Activated T-helper 2 cell treated with anti-CD3 and anti-CD28 coated beads, Interferon-gamma antibody, Interleukin-2, Interleukin-4, amounts not matched to agents 10 μg/mL and 5 μg/mL and 100 μg/mL, durations not matched to agents 14 hours and 24 hours and 36 hours (primary cell): ENCODE measurements at regions not wholly inside any gene's neighbourhood (a gene's known extent, or its start where the extent isn't known, plus 50 kb on each side); places are given as distances from the start of the nearest gene placed in this dataset.

ENCODE experiments used
- DNase-seq: peaks from one replicate; pipeline ENCODE4 v3.0.0; 2021; ENCODE audit warnings: low spot score
- H3K27ac Mint-ChIP-seq: one replicate; pipeline ENCODE4 v1.8.0; 2021; ENCODE audit warnings: mixed read lengths
- H3K27me3 Mint-ChIP-seq: one replicate; pipeline ENCODE4 v1.8.0; 2021; ENCODE audit warnings: low read depth, mixed read lengths
- H3K36me3 Mint-ChIP-seq: one replicate; pipeline ENCODE4 v1.8.0; 2021; ENCODE audit warnings: low read depth, mixed read lengths
- H3K4me1 Mint-ChIP-seq: one replicate; pipeline ENCODE4 v1.8.0; 2021; ENCODE audit warnings: low read depth, mixed read lengths
- H3K4me3 Mint-ChIP-seq: one replicate; pipeline ENCODE4 v1.8.0; 2021; ENCODE audit warnings: low read depth, mild to moderate bottlenecking, moderate library complexity, mixed read lengths
- H3K9me3 Mint-ChIP-seq: one replicate; pipeline ENCODE4 v1.8.0; 2021; ENCODE audit warnings: mixed read lengths
- intact Hi-C: fragments of 100-400 bp; cut with micrococcal nuclease; formaldehyde crosslinking; loops from one replicate; pipeline ENCODE4 v1.15.1; 2023

DNA sequence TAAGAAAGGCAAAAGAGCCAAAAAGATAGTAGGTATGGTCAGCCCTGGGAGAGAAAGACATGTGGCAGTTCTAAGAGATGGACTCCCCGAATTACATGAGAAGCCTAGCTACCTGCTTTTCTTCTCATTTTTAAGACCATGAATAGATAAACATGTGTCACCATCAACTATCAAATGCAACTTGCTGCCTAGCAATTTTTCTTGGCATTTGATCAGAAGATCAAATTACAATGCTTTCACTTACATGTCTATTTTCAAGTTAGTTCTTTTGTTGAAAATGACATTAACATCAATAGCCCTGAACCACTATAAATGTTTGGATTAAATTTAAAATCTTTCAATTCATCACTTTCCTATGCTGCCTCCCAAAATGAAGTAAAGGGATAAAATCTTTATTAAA is 212.3 kb downstream of the HHIPL2 start:
- Mint-ChIP-seq H3K4me1 (no peaks in the 10 kb centered on the region), H3K4me3 (no peak overlapping the region), H3K36me3 (no peaks in the 10 kb centered on the region), H3K27ac (no peak overlapping the region), H3K9me3 (no peaks in the 10 kb centered on the region), H3K27me3 (no peaks in the 10 kb centered on the region)
- no peak for DNase-seq
- intact Hi-C loops = no loop called here

DNA sequence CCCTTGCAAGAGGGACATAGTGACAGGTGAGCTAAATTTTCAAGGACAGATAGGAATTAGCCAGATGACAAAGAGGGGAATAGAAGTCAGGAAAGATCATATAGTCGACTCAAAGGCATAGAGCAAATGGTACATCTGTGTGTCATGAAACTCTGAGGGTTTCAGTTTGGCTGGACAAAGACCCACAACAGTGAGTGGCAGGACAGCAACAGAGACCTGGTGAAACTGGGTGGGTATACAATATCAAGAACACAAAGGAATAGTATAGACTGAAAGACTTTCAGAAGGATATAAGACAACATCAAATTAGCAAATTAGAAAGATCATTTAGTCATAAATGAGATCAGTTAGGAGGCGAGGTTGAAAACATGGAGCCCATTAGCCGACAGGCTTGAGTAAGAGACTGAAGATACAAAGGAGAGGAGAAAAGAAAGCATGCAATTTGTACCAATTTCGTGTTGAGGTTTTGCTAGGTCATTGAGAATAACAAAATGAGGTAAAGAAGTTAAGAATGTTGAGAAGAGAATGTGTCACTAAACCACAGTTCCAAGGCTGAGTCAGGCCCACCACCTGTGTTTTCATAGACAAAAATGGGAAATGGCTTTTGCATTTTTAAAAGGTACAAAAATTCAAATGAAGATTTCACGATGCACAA is 213.8 kb downstream of the HHIPL2 start:
- Mint-ChIP-seq H3K4me1 (no peaks in the 10 kb centered on the region), H3K27ac (no peak overlapping the region), H3K36me3 (no peaks in the 10 kb centered on the region), H3K4me3 (no peak overlapping the region), H3K9me3 (no peaks in the 10 kb centered on the region), H3K27me3 (no peaks in the 10 kb centered on the region)
- no peak for DNase-seq
- intact Hi-C loops = no loop called here

DNA sequence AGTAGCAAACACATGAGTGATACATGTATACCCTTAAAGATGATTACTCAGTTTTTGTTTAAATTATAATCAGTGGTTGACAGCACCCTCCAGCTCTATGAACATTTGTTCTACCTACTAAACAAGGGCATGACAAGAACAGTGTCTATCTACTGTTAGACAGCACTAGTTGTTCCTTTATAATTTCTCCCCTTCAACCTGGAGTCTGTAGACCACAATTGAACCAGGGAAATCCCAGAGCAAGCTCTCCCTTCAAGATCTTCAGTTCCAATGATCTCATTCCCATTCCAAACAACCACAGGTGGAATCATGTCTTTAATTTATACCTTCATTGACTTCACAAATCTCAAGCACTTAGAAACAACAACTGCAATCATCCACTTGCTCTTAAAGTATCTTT is 216.1 kb downstream of the HHIPL2 start:
- DNase-seq = no peak
- Mint-ChIP-seq H3K4me3 (no peak overlapping the region), H3K4me1 (no peaks in the 10 kb centered on the region), H3K27me3 (peaks cover 5% of the 10 kb centered on the region), H3K27ac (no peak overlapping the region), H3K9me3 (no peaks in the 10 kb centered on the region), H3K36me3 (no peaks in the 10 kb centered on the region)
- intact Hi-C loops = no loop called here

DNA sequence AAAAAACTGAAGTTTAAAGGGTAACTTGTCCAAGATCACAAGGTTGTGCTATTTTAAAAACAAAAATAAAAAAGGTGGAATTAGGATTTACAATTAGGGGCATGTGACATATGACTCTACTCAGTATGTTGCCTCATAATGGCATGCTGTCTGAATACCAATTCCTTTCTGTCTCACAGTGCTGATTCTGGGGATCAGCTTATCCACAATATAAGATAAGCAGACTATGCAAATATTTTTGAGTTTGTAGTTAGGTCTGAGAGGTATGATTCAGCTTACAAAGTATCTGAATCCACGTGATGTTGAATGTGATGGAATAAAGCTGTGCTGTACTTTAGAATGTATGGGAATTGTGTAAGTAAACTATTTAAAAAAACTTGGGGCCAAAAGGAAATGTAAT is 216.6 kb downstream of the HHIPL2 start:
- H3K27me3 Mint-ChIP-seq = peaks cover 5% of the 10 kb centered on the region
- no peak for DNase-seq
- intact Hi-C loops = no loop called here
- H3K27ac Mint-ChIP-seq = no peak overlapping the region
- no peaks in the 10 kb centered on the region for H3K36me3 Mint-ChIP-seq
- H3K4me1 Mint-ChIP-seq = no peaks in the 10 kb centered on the region
- H3K4me3 Mint-ChIP-seq = no peak overlapping the region
- H3K9me3 Mint-ChIP-seq = no peaks in the 10 kb centered on the region

DNA sequence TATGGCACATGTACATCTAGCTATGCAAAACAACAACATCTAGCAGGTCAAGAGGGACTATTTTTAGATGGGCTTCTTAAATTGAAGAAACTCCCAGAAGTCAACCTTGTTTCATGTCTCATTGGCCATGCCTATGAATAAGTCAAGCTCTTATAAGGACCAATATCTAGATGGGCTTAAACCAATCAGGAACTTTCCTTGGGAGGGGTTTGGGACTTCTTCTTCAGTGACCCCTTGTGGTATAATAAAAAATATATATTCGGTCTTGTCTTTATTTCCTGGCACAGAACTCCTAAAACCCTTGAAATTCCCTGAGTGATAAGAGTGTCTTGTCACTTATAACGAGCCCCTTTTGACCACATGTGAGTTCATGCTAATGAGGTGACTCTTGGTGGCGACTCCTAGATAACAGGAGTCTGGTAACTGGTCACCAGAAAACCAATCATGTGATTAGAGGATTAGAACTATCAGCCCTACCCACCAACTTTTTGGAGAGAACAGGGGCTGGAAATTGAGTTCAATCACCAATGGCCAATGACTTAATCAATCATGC is 218.3 kb downstream of the HHIPL2 start:
- Mint-ChIP-seq H3K4me1 (no peaks in the 10 kb centered on the region), H3K27me3 (peaks cover 5% of the 10 kb centered on the region), H3K27ac (no peak overlapping the region), H3K36me3 (no peaks in the 10 kb centered on the region), H3K4me3 (no peak overlapping the region), H3K9me3 (no peaks in the 10 kb centered on the region)
- intact Hi-C loops = no loop called here
- no peak for DNase-seq

DNA sequence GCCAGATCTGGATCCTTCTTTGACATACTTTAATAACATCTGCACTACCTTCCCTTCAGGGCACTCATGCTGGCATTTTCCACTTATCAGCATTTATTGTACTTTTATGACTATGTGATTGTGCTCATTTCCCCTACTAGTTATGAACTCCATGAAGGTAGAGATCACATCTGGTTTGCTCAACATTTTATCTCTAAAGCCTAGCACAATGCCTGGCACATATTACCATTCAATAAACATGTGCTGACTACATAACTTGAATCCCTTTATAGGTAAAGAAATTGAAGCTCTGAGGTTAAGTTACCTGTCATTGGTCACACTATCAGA is 221.2 kb downstream of the HHIPL2 start:
- Mint-ChIP-seq H3K4me3 (no peak overlapping the region), H3K9me3 (no peaks in the 10 kb centered on the region), H3K36me3 (no peaks in the 10 kb centered on the region), H3K27ac (no peak overlapping the region), H3K27me3 (peaks cover 5% of the 10 kb centered on the region), H3K4me1 (no peaks in the 10 kb centered on the region)
- no peak for DNase-seq
- intact Hi-C loops = no loop called here

DNA sequence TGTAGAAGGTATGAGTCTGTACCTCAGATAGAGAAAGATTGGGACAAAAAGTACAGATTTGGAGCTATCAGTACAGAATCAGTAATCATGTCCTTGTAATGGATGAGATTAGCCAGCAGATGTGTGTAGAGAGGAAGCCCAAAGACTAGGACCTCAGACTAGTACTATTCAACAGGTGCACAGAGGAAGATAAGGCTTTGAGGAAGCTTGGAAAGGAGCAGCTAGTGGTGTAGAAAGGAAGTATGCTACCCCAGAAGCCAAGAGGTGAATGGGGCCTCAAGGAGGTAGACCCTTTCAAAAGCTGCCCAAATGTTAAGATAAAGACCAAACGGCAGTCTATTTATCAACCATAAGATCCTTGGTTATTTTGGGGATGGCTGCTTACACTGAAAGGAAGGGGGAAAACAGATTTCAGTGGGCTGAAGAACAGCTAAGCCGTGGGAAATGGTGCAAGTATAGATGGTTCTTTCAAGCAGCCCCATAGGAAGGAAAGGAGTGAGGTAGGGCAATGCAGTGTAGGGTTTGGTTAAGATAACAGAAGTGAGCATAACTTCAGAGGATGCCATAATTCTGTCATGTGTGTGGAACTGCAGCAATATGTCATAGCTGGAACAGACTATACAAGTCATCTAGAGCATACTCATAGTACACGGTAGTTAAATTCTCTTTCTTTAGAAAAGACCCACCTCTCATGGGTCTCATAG is 221.7 kb downstream of the HHIPL2 start:
- no peak for DNase-seq
- H3K4me1 Mint-ChIP-seq = no peaks in the 10 kb centered on the region
- no peaks in the 10 kb centered on the region for H3K36me3 Mint-ChIP-seq
- H3K27ac Mint-ChIP-seq = no peak overlapping the region
- H3K27me3 Mint-ChIP-seq = peaks cover 5% of the 10 kb centered on the region
- no peak overlapping the region for H3K4me3 Mint-ChIP-seq
- intact Hi-C loops = no loop called here
- H3K9me3 Mint-ChIP-seq = no peaks in the 10 kb centered on the region

DNA sequence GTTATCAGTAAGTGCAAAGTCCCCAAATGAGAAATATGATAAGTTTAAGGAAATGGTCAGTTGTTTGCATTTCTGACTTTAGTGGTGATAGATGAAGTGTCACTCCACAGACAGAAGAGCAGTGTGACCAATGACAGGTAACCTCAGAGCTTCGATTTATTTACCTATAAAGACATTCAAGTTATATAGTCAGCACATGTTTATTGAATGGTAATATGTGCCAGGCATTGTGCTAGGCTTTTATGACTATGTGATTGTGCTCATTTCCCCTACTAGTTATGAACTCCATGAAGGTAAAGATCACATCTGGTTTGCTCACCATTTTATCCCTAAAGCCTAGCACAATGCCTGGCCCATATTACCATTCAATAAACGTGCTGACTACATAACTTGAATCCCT is 222.4 kb downstream of the HHIPL2 start:
- Mint-ChIP-seq H3K27me3 (peaks cover 5% of the 10 kb centered on the region), H3K9me3 (no peaks in the 10 kb centered on the region), H3K27ac (no peak overlapping the region), H3K36me3 (no peaks in the 10 kb centered on the region), H3K4me1 (no peaks in the 10 kb centered on the region), H3K4me3 (no peak overlapping the region)
- intact Hi-C loops = no loop called here
- DNase-seq = no peak

DNA sequence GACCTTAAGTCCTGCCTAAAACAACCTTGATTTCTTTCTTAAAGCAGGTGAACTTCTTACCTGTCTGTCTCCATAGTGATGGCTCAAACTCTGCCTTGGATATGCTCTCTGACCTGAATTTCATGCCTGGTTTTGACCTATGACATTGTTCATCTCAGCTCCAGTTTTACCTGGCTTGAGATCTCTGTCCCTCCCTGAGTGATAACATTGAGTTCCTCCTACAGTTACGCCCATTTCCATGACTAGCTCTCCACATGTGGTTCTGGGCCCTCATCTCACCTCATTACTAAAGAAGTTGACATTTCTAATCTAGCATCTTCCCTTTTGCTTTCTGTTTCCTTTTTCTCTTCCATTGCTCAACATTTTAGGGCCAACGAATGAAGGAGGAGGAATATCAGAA is 233.1 kb downstream of the HHIPL2 start:
- Mint-ChIP-seq H3K27ac (no peak overlapping the region), H3K4me3 (no peak overlapping the region), H3K4me1 (peaks cover 3% of the 10 kb centered on the region), H3K27me3 (no peaks in the 10 kb centered on the region), H3K9me3 (no peaks in the 10 kb centered on the region), H3K36me3 (no peaks in the 10 kb centered on the region)
- no peak for DNase-seq
- intact Hi-C loops = no loop called here

DNA sequence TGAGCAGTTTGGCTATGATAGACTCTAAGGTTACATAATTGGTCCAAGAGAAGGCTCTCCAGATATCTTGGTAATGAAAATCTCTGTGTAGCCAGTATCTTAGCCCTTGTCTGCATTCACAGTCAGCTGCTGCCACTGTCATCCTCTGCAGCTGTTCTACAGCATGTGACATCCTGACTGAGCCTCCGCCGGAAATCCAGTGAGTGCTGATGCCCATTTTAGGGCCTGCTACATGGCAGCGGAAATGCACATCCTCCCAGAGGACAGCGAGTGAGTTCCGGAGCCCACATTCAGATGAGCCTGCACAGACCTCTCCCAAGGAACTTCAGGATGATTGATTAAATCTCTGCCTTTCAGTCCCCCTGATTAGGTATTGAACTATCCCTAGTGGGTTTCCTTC is 237.1 kb downstream of the HHIPL2 start:
- Mint-ChIP-seq H3K4me3 (no peak overlapping the region), H3K27ac (no peak overlapping the region), H3K36me3 (no peaks in the 10 kb centered on the region), H3K9me3 (no peaks in the 10 kb centered on the region), H3K4me1 (peaks cover 3% of the 10 kb centered on the region), H3K27me3 (no peaks in the 10 kb centered on the region)
- no peak for DNase-seq
- intact Hi-C loops = no loop called here

DNA sequence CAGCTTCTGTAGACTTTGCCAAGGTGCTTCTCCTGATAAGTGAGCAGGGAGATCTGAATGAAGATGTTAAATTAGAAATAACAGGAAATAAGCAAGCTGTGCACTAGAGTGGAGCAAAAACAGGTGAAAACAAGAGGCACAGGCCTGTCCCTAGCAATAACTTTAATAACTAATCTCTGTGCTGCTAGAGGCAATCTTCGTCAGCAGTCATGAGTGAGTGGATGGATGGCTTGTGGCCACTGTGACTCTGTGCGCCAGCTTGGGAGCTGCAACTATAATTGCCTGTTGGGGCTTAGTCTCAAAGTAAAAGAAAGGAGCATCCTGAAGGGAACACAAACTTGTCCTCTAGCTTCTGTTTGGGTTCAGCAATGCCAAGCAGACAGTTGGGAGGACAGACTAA is 240.3 kb downstream of the HHIPL2 start:
- no peak overlapping the region for H3K4me3 Mint-ChIP-seq
- no peaks in the 10 kb centered on the region for H3K27me3 Mint-ChIP-seq
- intact Hi-C loops = no loop called here
- no peak for DNase-seq
- H3K36me3 Mint-ChIP-seq = no peaks in the 10 kb centered on the region
- H3K4me1 Mint-ChIP-seq = no peaks in the 10 kb centered on the region
- H3K9me3 Mint-ChIP-seq = no peaks in the 10 kb centered on the region
- no peak overlapping the region for H3K27ac Mint-ChIP-seq

DNA sequence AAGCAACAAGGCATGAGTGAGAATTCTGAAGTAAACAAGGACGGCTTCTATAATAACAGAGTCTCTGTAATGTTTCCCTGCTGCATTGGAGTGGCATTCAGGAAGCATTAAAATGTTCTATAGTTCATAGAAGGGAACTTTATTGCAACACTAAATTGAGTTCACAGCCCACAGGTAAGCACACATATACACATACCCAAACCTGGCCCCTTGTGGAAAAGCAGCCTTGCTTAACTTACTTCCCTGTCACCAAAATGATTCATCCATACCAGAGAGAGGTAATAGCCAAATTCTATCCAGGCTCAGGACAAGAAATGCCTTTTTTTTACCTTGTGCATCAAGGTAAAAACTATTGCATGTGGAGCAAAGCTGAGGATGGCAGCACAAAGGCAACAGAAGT is 241.4 kb downstream of the HHIPL2 start:
- no peaks in the 10 kb centered on the region for H3K4me1 Mint-ChIP-seq
- intact Hi-C loops = no loop called here
- no peak overlapping the region for H3K27ac Mint-ChIP-seq
- no peak overlapping the region for H3K4me3 Mint-ChIP-seq
- no peaks in the 10 kb centered on the region for H3K27me3 Mint-ChIP-seq
- no peaks in the 10 kb centered on the region for H3K9me3 Mint-ChIP-seq
- no peaks in the 10 kb centered on the region for H3K36me3 Mint-ChIP-seq
- no peak for DNase-seq

DNA sequence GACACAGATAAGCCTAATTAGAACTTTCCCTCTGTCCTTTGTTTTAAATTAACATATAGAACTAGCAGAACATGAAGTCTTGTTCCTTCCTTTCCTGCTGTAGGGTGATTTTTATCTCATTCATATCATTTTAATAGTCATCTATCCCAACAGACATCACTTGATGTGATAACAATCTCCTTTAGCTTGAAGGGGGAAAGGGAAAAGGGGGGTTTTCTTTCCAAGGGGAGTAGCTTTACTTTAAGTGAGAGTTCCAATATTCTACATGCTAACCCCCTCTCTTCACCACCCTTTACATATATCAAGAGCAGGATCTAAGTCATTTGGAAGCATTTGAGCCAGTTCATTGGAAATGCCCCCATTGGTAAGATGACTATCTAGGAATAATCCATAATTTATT is 241.9 kb downstream of the HHIPL2 start:
- Mint-ChIP-seq H3K36me3 (no peaks in the 10 kb centered on the region), H3K9me3 (no peaks in the 10 kb centered on the region), H3K4me1 (no peaks in the 10 kb centered on the region), H3K27me3 (no peaks in the 10 kb centered on the region), H3K4me3 (no peak overlapping the region), H3K27ac (no peak overlapping the region)
- no peak for DNase-seq
- intact Hi-C loops = no loop called here
